HepG2 (cell line): ENCODE measurements at regions not wholly inside any gene's neighbourhood (a gene's known extent, or its start where the extent isn't known, plus 50 kb on each side); places are given as distances from the start of the nearest gene placed in this dataset.
"Not testable (repeated sequence)": the region's sequence is repeated elsewhere in the genome, so short reads cannot be mapped to it uniquely, and the experiment has no call there.

Experiments used
- NRL ChIP-seq: sonication (generic); formaldehyde crosslinking; IDR thresholded peaks from 2 replicates; pipeline ENCODE4 v1.5.0; 2020; ENCODE audit warnings: missing genetic modification reagents, mild to moderate bottlenecking, moderate library complexity, borderline replicate concordance
- SCMH1 ChIP-seq: sonication (generic); formaldehyde crosslinking; IDR thresholded peaks from 2 replicates; pipeline ENCODE4 v1.9.0; 2021; ENCODE audit warnings: missing genetic modification reagents, mild to moderate bottlenecking, borderline replicate concordance
- ZNF317 ChIP-seq: sonication (generic); formaldehyde crosslinking; IDR thresholded peaks from 2 replicates; pipeline ENCODE4 v1.5.0; 2020; ENCODE audit warnings: mild to moderate bottlenecking, missing genetic modification reagents
- ZNF549 ChIP-seq: sonication (generic); formaldehyde crosslinking; IDR thresholded peaks from 2 replicates; pipeline ENCODE4 v1.5.0; 2020; ENCODE audit warnings: missing genetic modification reagents
- TF ChIP-seq, protein P1 (sequence below), 2 experiments: sonication (generic) in 1 of 2; formaldehyde crosslinking in 1 of 2; IDR thresholded peaks; 2 replicates each; pipeline versions ENCODE4 v1.6.1 to v1.9.0; 2014 to 2022; ENCODE audit warnings: antibody characterized with exemption in 1 of 2, borderline replicate concordance in 1 of 2, inconsistent platforms in 1 of 2, low read depth in 1 of 2, missing genetic modification reagents in 1 of 2
- TF ChIP-seq, protein P2 (sequence below): sonication (generic); formaldehyde crosslinking; IDR thresholded peaks from 2 replicates; pipeline ENCODE4 v1.8.1; 2023; ENCODE audit warnings: mild to moderate bottlenecking, inconsistent platforms, moderate library complexity, missing genetic modification reagents, borderline replicate concordance
- TF ChIP-seq, protein P3 (sequence below): sonication (generic); formaldehyde crosslinking; IDR thresholded peaks from 2 replicates; pipeline ENCODE4 v1.4.0; 2020; ENCODE audit warnings: missing genetic modification reagents
- TF ChIP-seq, protein P4 (sequence below): sonication (generic); formaldehyde crosslinking; IDR thresholded peaks from 2 replicates; pipeline ENCODE4 v1.5.0; 2020; ENCODE audit warnings: mild to moderate bottlenecking, missing genetic modification reagents, moderate library complexity

- TF ChIP-seq, protein P1, sequence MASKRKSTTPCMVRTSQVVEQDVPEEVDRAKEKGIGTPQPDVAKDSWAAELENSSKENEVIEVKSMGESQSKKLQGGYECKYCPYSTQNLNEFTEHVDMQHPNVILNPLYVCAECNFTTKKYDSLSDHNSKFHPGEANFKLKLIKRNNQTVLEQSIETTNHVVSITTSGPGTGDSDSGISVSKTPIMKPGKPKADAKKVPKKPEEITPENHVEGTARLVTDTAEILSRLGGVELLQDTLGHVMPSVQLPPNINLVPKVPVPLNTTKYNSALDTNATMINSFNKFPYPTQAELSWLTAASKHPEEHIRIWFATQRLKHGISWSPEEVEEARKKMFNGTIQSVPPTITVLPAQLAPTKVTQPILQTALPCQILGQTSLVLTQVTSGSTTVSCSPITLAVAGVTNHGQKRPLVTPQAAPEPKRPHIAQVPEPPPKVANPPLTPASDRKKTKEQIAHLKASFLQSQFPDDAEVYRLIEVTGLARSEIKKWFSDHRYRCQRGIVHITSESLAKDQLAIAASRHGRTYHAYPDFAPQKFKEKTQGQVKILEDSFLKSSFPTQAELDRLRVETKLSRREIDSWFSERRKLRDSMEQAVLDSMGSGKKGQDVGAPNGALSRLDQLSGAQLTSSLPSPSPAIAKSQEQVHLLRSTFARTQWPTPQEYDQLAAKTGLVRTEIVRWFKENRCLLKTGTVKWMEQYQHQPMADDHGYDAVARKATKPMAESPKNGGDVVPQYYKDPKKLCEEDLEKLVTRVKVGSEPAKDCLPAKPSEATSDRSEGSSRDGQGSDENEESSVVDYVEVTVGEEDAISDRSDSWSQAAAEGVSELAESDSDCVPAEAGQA (IDR thresholded peaks at IDR 0.05; ENCODE audit: low read depth) = not testable (repeated sequence)
- TF ChIP-seq, protein P1 (CRISPR knock-in tag; IDR thresholded peaks at IDR 0.05; ENCODE audit: borderline replicate concordance) = not testable (repeated sequence)
- not testable (repeated sequence) for TF ChIP-seq SCMH1 (CRISPR knock-in tag); ZNF317; NRL (CRISPR knock-in tag); ZNF549
- TF ChIP-seq, protein P2, sequence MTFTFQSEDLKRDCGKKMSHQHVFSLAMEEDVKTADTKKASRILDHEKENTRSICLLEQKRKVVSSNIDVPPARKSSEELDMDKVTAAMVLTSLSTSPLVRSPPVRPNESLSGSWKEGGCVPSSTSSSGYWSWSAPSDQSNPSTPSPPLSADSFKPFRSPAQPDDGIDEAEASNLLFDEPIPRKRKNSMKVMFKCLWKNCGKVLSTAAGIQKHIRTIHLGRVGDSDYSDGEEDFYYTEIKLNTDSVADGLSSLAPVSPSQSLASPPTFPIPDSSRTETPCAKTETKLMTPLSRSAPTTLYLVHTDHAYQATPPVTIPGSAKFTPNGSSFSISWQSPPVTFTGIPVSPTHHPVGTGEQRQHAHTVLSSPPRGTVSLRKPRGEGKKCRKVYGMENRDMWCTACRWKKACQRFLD (CRISPR knock-in tag) = not testable (repeated sequence)
- TF ChIP-seq, protein P3, sequence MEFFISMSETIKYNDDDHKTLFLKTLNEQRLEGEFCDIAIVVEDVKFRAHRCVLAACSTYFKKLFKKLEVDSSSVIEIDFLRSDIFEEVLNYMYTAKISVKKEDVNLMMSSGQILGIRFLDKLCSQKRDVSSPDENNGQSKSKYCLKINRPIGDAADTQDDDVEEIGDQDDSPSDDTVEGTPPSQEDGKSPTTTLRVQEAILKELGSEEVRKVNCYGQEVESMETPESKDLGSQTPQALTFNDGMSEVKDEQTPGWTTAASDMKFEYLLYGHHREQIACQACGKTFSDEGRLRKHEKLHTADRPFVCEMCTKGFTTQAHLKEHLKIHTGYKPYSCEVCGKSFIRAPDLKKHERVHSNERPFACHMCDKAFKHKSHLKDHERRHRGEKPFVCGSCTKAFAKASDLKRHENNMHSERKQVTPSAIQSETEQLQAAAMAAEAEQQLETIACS = not testable (repeated sequence)
- TF ChIP-seq, protein P4, sequence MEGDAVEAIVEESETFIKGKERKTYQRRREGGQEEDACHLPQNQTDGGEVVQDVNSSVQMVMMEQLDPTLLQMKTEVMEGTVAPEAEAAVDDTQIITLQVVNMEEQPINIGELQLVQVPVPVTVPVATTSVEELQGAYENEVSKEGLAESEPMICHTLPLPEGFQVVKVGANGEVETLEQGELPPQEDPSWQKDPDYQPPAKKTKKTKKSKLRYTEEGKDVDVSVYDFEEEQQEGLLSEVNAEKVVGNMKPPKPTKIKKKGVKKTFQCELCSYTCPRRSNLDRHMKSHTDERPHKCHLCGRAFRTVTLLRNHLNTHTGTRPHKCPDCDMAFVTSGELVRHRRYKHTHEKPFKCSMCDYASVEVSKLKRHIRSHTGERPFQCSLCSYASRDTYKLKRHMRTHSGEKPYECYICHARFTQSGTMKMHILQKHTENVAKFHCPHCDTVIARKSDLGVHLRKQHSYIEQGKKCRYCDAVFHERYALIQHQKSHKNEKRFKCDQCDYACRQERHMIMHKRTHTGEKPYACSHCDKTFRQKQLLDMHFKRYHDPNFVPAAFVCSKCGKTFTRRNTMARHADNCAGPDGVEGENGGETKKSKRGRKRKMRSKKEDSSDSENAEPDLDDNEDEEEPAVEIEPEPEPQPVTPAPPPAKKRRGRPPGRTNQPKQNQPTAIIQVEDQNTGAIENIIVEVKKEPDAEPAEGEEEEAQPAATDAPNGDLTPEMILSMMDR (CRISPR knock-in tag) = not testable (repeated sequence)
Observed at GRCh38 chr4:124922748-124923147, 210.2 kb upstream of the ANKRD50 start.
